B cell (primary cell): ENCODE measurements at regions not wholly inside any gene's neighbourhood (a gene's known extent, or its start where the extent isn't known, plus 50 kb on each side); places are given as distances from the start of the nearest gene placed in this dataset.

Experiments
- ATAC-seq: fragments of 200-7000 bp; cut with Tn5 transposase; one replicate; pipeline ENCODE4 v1.10.0; 2021; ENCODE audit warnings: low read depth, mild to moderate bottlenecking, moderate number of reproducible peaks, moderate library complexity
- CTCF ChIA-PET: fragments of 350-600 bp; sonication (Branson Sonifier 250); formaldehyde crosslinking; loops from one replicate; lab custom pipeline; 2021; ENCODE audit warnings: antibody characterized with exemption, inconsistent platforms; lab: Charles Lee
- POLR2A ChIA-PET: fragments of 350-600 bp; sonication (Branson Sonifier 250); formaldehyde crosslinking; loops from one replicate; lab custom pipeline; 2021; ENCODE audit warnings: antibody characterized with exemption; lab: Charles Lee
- DNase-seq: peaks from one replicate; pipeline ENCODE4 v3.0.0; 2013
- H2AFZ ChIP-seq: 2 replicates; pipeline ENCODE4 v1.6.1; 2012; ENCODE audit warnings: mild to moderate bottlenecking, low read depth, low read length; ENCODE audit not compliant: insufficient read depth, poor library complexity, severe bottlenecking
- H3K27ac ChIP-seq, 2 donors: 1 replicate in 1 of 2; 2 replicates in 1 of 2; pipeline ENCODE4 v1.5.1; 2012 to 2013; ENCODE audit warnings: low read length in 2 of 2, mild to moderate bottlenecking in 2 of 2, moderate library complexity in 1 of 2
- H3K27me3 ChIP-seq, 4 experiments: fragments of 200-600 bp in 1 of 4; sonication (generic) in 1 of 4; replicated peaks in 1 of 4; 1 replicate in 2 of 4; 2 replicates in 2 of 4; pipeline versions ENCODE4 v1.6.1 to v1.7.0; 2013 to 2016; ENCODE audit warnings: low read length in 3 of 4, mild to moderate bottlenecking in 2 of 4, mixed read lengths in 1 of 4, moderate library complexity in 1 of 4; ENCODE audit not compliant: insufficient read depth in 4 of 4, control insufficient read depth in 3 of 4; ENCODE audit errors: control extremely low read depth in 1 of 4
- H3K36me3 ChIP-seq, 2 experiments: replicated peaks in 1 of 2; 1 replicate in 1 of 2; 2 replicates in 1 of 2; pipeline versions ENCODE4 v1.6.1 to v1.7.1; 2013; ENCODE audit warnings: low read length in 1 of 2; ENCODE audit not compliant: insufficient read depth in 2 of 2, control insufficient read depth in 1 of 2; ENCODE audit errors: control extremely low read depth in 1 of 2, extremely low read depth in 1 of 2
- H3K4me1 ChIP-seq, 2 donors: fragments of 200-600 bp in 1 of 2; sonication (generic) in 1 of 2; 1 replicate in 1 of 2; 2 replicates in 1 of 2; pipeline versions ENCODE4 v1.5.1 to v1.6.1; 2013 to 2017; ENCODE audit warnings: low read length in 2 of 2; ENCODE audit not compliant: control insufficient read depth in 2 of 2, insufficient read depth in 2 of 2
- H3K4me2 ChIP-seq: replicated peaks from 2 replicates; pipeline ENCODE3; 2012; ENCODE audit warnings: mild to moderate bottlenecking, low read depth, low read length; ENCODE audit not compliant: poor library complexity, severe bottlenecking
- H3K4me3 ChIP-seq, 5 experiments: fragments of 200-600 bp in 1 of 5; sonication (generic) in 1 of 5; 1 replicate in 3 of 5; 2 replicates in 2 of 5; pipeline versions ENCODE4 v1.5.1 to v1.7.0; 2011 to 2016; ENCODE audit warnings: low read length in 4 of 5, mild to moderate bottlenecking in 4 of 5, low read depth in 2 of 5, control low read depth in 1 of 5, moderate library complexity in 1 of 5; ENCODE audit not compliant: insufficient read depth in 1 of 5; ENCODE audit errors: control extremely low read depth in 1 of 5, extremely low read depth in 1 of 5
- H3K79me2 ChIP-seq: fragments of 200-600 bp; sonication (generic); one replicate; pipeline ENCODE4 v1.6.0; 2016; ENCODE audit warnings: low read length; ENCODE audit not compliant: control insufficient read depth, insufficient read depth
- H3K9ac ChIP-seq: fragments of 200-600 bp; sonication (generic); 2 replicates; pipeline ENCODE4 v1.6.1; 2017; ENCODE audit warnings: mild to moderate bottlenecking, low read length, moderate library complexity
- H3K9me3 ChIP-seq, 3 donors: one replicate each; pipeline versions ENCODE4 v1.6.1 to v1.7.1; 2013; ENCODE audit warnings: low read length in 2 of 3; ENCODE audit not compliant: control insufficient read depth in 2 of 3, insufficient read depth in 1 of 3; ENCODE audit errors: control extremely low read depth in 1 of 3
- H4K20me1 ChIP-seq: 2 replicates; pipeline ENCODE4 v1.6.0; 2012; ENCODE audit warnings: mild to moderate bottlenecking, low read length; ENCODE audit not compliant: insufficient read depth, control insufficient read depth, poor library complexity, severe bottlenecking
- H3K27ac Mint-ChIP-seq: one replicate; pipeline ENCODE4 v1.8.0; 2021; ENCODE audit warnings: mixed read lengths
- H3K27me3 Mint-ChIP-seq: one replicate; pipeline ENCODE4 v1.8.0; 2021; ENCODE audit warnings: mixed read lengths
- H3K4me1 Mint-ChIP-seq: one replicate; pipeline ENCODE4 v1.8.0; 2021; ENCODE audit warnings: mixed read lengths
- H3K4me3 Mint-ChIP-seq: one replicate; pipeline ENCODE4 v1.8.0; 2021; ENCODE audit warnings: mixed read lengths
- H3K9me3 Mint-ChIP-seq: one replicate; pipeline ENCODE4 v1.8.0; 2022; ENCODE audit warnings: mixed read lengths; ENCODE audit not compliant: insufficient read depth
- CTCF ChIP-seq: fragments of 200-600 bp; IDR thresholded peaks from one replicate; pipeline ENCODE4 v1.8.0; 2022; ENCODE audit warnings: antibody characterized with exemption, mild to moderate bottlenecking
- EZH2 ChIP-seq: IDR thresholded peaks from 2 replicates; pipeline ENCODE4 v1.6.1; 2012; ENCODE audit warnings: borderline replicate concordance, low read depth, mild to moderate bottlenecking, moderate library complexity, low read length; ENCODE audit not compliant: insufficient read depth, poor library complexity, severe bottlenecking
- WGBS: methylation state at CpG from one replicate; pipeline ENCODE4 v1.1.5; 2013; ENCODE audit warnings: missing lambda C conversion rate; ENCODE audit not compliant: insufficient coverage; 5-methylcytosine and 5-hydroxymethylcytosine counted together
- intact Hi-C: fragments of 100-400 bp; cut with micrococcal nuclease; formaldehyde crosslinking; loops from one replicate; pipeline ENCODE4 v1.10.0; 2022

DNA sequence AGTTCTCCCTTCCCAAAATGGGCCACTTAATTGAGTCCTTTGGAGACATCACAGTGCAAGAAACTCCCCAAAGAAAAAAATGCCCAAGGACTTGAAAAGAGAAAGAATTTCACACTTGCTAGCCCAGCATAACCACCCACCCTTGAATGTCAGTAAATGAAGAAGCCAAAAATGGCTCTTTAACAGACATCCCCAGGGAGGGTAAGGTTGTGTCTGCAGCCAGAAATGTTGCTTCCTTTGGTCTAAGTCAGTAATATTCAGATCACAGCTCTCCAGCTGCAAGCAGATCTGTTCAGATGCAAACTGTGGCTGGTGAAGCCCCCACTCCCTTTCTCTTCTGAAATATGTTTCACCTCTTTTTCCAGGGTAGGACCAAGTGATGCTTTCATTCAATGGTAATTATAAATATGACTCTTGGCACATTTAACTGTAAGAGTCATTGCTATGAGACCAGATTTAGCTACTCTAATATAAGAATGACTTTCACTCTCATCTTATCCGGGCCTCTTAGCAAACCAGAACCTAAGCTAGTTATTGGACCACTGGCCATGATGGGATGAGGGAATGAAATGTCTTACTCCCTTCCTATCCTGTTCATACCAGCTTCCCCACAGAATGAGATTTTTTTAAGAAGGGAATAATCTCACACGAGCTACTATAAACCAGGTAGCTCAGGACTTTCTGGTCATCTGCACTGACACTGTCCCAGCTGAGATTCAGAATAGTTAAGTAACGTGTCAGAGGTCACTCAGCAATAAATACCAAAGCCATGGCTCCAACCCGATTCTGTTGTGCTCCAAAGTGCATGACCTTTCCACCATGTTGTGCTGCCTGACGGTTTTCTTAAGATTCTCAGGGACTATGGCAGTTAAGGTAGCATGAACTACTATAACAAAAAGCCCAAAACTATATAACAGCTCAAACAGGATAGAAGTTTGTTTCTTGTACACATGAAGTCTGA, 234.1 kb downstream of the FOXO1 start:
- Histone ChIP-seq H3K4me3 (peak overlapping the region in 2 of 5 experiments; percentile 8 to 27), H3K27me3 (no peaks in the 10 kb centered on the region), H3K4me1 (peaks cover 85 to 88% of the 10 kb centered on the region in 2 donors), H3K9me3 (peaks cover 0 to 4% (median 0%) of the 10 kb centered on the region in 3 donors), H4K20me1 (no peaks in the 10 kb centered on the region), H3K79me2 (no peaks in the 10 kb centered on the region), H2AFZ (no peak overlapping the region), H3K9ac (peak overlapping the region; percentile 39), H3K4me2 (peak overlapping the region; percentile 68), H3K27ac (peak overlapping the region; percentile 71 to 81), H3K36me3 (no peaks in the 10 kb centered on the region)
- Mint-ChIP-seq H3K9me3 (no peaks in the 10 kb centered on the region), H3K4me1 (peaks cover 83% of the 10 kb centered on the region), H3K27me3 (no peaks in the 10 kb centered on the region), H3K27ac (peak overlapping the region; percentile 81), H3K4me3 (peak overlapping the region; percentile 70)
- TF ChIP-seq EZH2 (no peak), CTCF (no peak)
- 71% methylated on average over 1 of the region's 5 CpGs for WGBS
- ATAC-seq: peak; percentile 87
- intact Hi-C loops: loop anchor here (1.0 to 5.0 kb wide), 5 partner anchors 13 to 305 kb away; partner anchors contain the start of gene FOXO1
- ChIA-PET POLR2A (interaction anchor here (0.6 to 5.5 kb wide), 10 partner anchors 9 to 364 kb away, joined by 3 to 55 read pairs (median 3); no protein-coding TSS in a partner anchor), CTCF (interaction anchor here (0.6 to 3.7 kb wide), 15 partner anchors 9 to 394 kb away, joined by 3 to 28 read pairs (median 3); partner anchors contain the start of gene FOXO1)
- peak; percentile 68 for DNase-seq
